CD14-positive monocyte (primary cell): ENCODE measurements at regions not wholly inside any gene's neighbourhood (a gene's known extent, or its start where the extent isn't known, plus 50 kb on each side); places are given as distances from the start of the nearest gene placed in this dataset.
"Not testable (repeated sequence)": the region's sequence is repeated elsewhere in the genome, so short reads cannot be mapped to it uniquely, and the experiment has no call there.

Experiments used
- DNase-seq, 3 donors: peaks; one replicate each; pipeline ENCODE4 v3.0.0-alpha.2; 2011 to 2022
- H2AFZ ChIP-seq: 2 replicates; pipeline ENCODE4 v1.6.0; 2012; ENCODE audit warnings: mild to moderate bottlenecking, low read depth, low read length, inconsistent platforms; ENCODE audit not compliant: insufficient read depth, poor library complexity, severe bottlenecking
- H3K27ac ChIP-seq, 2 donors: 1 replicate in 1 of 2; 2 replicates in 1 of 2; pipeline ENCODE4 v1.5.1; 2012 to 2013; ENCODE audit warnings: low read length in 2 of 2, control low read depth in 1 of 2, inconsistent platforms in 1 of 2, low read depth in 1 of 2, mild to moderate bottlenecking in 1 of 2
- H3K27me3 ChIP-seq, 2 donors: one replicate each; pipeline versions ENCODE4 v1.6.0 to v1.6.1; 2011 to 2013; ENCODE audit warnings: low read length in 2 of 2; ENCODE audit not compliant: control insufficient read depth in 2 of 2, insufficient read depth in 2 of 2
- H3K36me3 ChIP-seq, 2 donors: replicated peaks in 1 of 2; 1 replicate in 1 of 2; 2 replicates in 1 of 2; pipeline versions ENCODE4 v1.5.1 to v1.6.1; 2012 to 2013; ENCODE audit warnings: low read length in 2 of 2, control low read depth in 1 of 2, inconsistent platforms in 1 of 2, mild to moderate bottlenecking in 1 of 2; ENCODE audit not compliant: insufficient read depth in 2 of 2, control insufficient read depth in 1 of 2
- H3K4me1 ChIP-seq, 2 donors: 1 replicate in 1 of 2; 2 replicates in 1 of 2; pipeline versions ENCODE4 v1.5.1 to v1.6.1; 2012 to 2013; ENCODE audit warnings: low read length in 2 of 2, control low read depth in 1 of 2, inconsistent platforms in 1 of 2, mild to moderate bottlenecking in 1 of 2, moderate library complexity in 1 of 2; ENCODE audit not compliant: insufficient read depth in 2 of 2, control insufficient read depth in 1 of 2
- H3K4me2 ChIP-seq: replicated peaks from 2 replicates; pipeline ENCODE3; 2012; ENCODE audit warnings: low read length, moderate library complexity, mild to moderate bottlenecking; ENCODE audit not compliant: poor library complexity, severe bottlenecking; ENCODE audit errors: extremely low read depth
- H3K4me3 ChIP-seq, 3 experiments: fragments of 200-600 bp in 1 of 3; sonication (generic) in 1 of 3; replicated peaks in 1 of 3; 1 replicate in 2 of 3; 2 replicates in 1 of 3; pipeline ENCODE4 v1.5.1; 2011 to 2013; ENCODE audit warnings: low read length in 3 of 3, mild to moderate bottlenecking in 3 of 3, control low read depth in 2 of 3, low read depth in 2 of 3, inconsistent platforms in 1 of 3, moderate library complexity in 1 of 3
- H3K79me2 ChIP-seq: 2 replicates; pipeline ENCODE4 v1.6.0; 2012; ENCODE audit warnings: mild to moderate bottlenecking, control low read depth, inconsistent platforms, low read length, moderate library complexity; ENCODE audit not compliant: insufficient read depth
- H3K9ac ChIP-seq: 2 replicates; pipeline ENCODE4 v1.6.0; 2017; ENCODE audit warnings: low read length, mild to moderate bottlenecking; ENCODE audit not compliant: insufficient read depth, poor library complexity, severe bottlenecking
- H3K9me3 ChIP-seq, 2 donors: replicated peaks in 1 of 2; 1 replicate in 1 of 2; 2 replicates in 1 of 2; pipeline versions ENCODE4 v1.5.1 to v1.6.1; 2012 to 2013; ENCODE audit warnings: low read length in 2 of 2, control low read depth in 1 of 2; ENCODE audit not compliant: control insufficient read depth in 1 of 2, insufficient read depth in 1 of 2
- H4K20me1 ChIP-seq: 2 replicates; pipeline ENCODE4 v1.6.0; 2012; ENCODE audit warnings: mild to moderate bottlenecking, low read length, control low read depth, moderate library complexity; ENCODE audit not compliant: insufficient read depth
- H3K27ac Mint-ChIP-seq, 7 donors: one replicate each; pipeline ENCODE4 v1.8.0; 2020; ENCODE audit warnings: mild to moderate bottlenecking in 7 of 7, mixed read lengths in 7 of 7, moderate library complexity in 6 of 7, inconsistent platforms in 2 of 7
- H3K27me3 Mint-ChIP-seq, 3 donors: one replicate each; pipeline ENCODE4 v1.8.0; 2021 to 2022; ENCODE audit warnings: low read depth in 3 of 3, mild to moderate bottlenecking in 3 of 3, mixed read lengths in 3 of 3, moderate library complexity in 3 of 3, inconsistent platforms in 1 of 3
- H3K36me3 Mint-ChIP-seq, 2 donors: one replicate each; pipeline ENCODE4 v1.8.0; 2020; ENCODE audit warnings: mixed read lengths in 2 of 2, inconsistent platforms in 1 of 2, mild to moderate bottlenecking in 1 of 2
- H3K4me1 Mint-ChIP-seq: one replicate; pipeline ENCODE4 v1.8.0; 2020; ENCODE audit warnings: mild to moderate bottlenecking, mixed read lengths
- H3K4me3 Mint-ChIP-seq, 2 donors: one replicate each; pipeline ENCODE4 v1.8.0; 2020; ENCODE audit warnings: mild to moderate bottlenecking in 2 of 2, mixed read lengths in 2 of 2, moderate library complexity in 1 of 2
- H3K9me3 Mint-ChIP-seq, 7 donors: one replicate each; pipeline ENCODE4 v1.8.0; 2020 to 2022; ENCODE audit warnings: mixed read lengths in 7 of 7, mild to moderate bottlenecking in 6 of 7, moderate library complexity in 6 of 7, inconsistent platforms in 2 of 7
- CTCF ChIP-seq: fragments of 200-600 bp; IDR thresholded peaks from one replicate; pipeline ENCODE4 v1.8.0; 2022; ENCODE audit warnings: antibody characterized with exemption, mild to moderate bottlenecking
- WGBS: methylation state at CpG from one replicate; pipeline ENCODE4 v1.1.5; 2013; ENCODE audit warnings: missing lambda C conversion rate; ENCODE audit not compliant: insufficient coverage; 5-methylcytosine and 5-hydroxymethylcytosine counted together
- intact Hi-C, 2 donors: fragments of 100-400 bp; cut with micrococcal nuclease; formaldehyde crosslinking; loops; one replicate each; pipeline versions ENCODE4 v1.15.0 to v1.15.1; 2023

DNA sequence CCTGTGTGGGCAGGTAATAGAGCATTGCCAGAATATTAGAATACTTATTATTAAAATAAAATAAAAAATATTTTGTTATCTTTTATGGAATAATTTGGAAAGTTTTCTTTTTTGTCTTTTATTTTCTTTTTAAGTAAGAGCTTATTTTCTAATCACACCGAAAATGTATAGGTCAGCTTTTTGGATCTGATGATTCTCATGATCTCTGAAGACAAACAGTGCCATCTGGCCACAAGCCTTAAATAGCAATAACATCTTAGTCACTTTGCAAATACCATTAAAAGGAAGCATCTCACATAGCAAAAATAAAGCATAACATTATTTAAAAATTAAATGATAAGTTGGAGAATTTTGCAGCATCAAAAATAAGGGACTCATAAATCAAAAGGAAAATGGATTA lies 213.8 kb downstream of the PLA2G4A start:
- Histone ChIP-seq H3K36me3 (no peaks in the 10 kb centered on the region), H3K27me3 (no peaks in the 10 kb centered on the region), H3K4me2 (no peak overlapping the region), H3K4me1 (no peaks in the 10 kb centered on the region), H3K9ac (no peak overlapping the region), H2AFZ (no peak overlapping the region), H3K79me2 (no peaks in the 10 kb centered on the region), H3K9me3 (peaks cover 4 to 15% of the 10 kb centered on the region in 2 donors), H3K4me3 (no peak overlapping the region), H3K27ac (no peak overlapping the region), H4K20me1 (no peaks in the 10 kb centered on the region)
- DNase-seq: no peak
- H3K4me3 Mint-ChIP-seq: no peak overlapping the region
- no peak overlapping the region for H3K27ac Mint-ChIP-seq
- no CpG with 5 or more reads among the region's 1 CpG for WGBS
- H3K27me3 Mint-ChIP-seq: peaks cover 0 to 2% (median 1%) of the 10 kb centered on the region in 3 donors
- H3K9me3 Mint-ChIP-seq: peaks cover 8 to 17% (median 12%) of the 10 kb centered on the region in 7 donors
- no peak for TF ChIP-seq CTCF
- H3K4me1 Mint-ChIP-seq: no peaks in the 10 kb centered on the region
- intact Hi-C loops: no loop called here
- no peaks in the 10 kb centered on the region for H3K36me3 Mint-ChIP-seq

GRCh38 chr1:187043433-187043832 lies 214.7 kb downstream of the PLA2G4A start:
- Mint-ChIP-seq H3K27ac (peak overlapping the region in 6 of 7 donors; percentile 5 to 83 (median 70)), H3K9me3 (peaks cover 6 to 14% (median 12%) of the 10 kb centered on the region in 7 donors)
- H3K79me2 ChIP-seq, H2AFZ ChIP-seq, H3K36me3 ChIP-seq, H3K27me3 Mint-ChIP-seq, H4K20me1 ChIP-seq, H3K4me1 Mint-ChIP-seq, H3K27me3 ChIP-seq, H3K4me1 ChIP-seq, H3K9ac ChIP-seq, H3K36me3 Mint-ChIP-seq, DNase-seq, H3K4me3 Mint-ChIP-seq, H3K4me3 ChIP-seq, H3K4me2 ChIP-seq, intact Hi-C loops: not testable (repeated sequence)
- H3K27ac ChIP-seq: peak overlapping the region in 1 of 2 donors; percentile 47
- H3K9me3 ChIP-seq: peaks cover 4 to 15% of the 10 kb centered on the region in 2 donors
